Pons (tissue), 1 donor: ENCODE measurements at regions not wholly inside any gene's neighbourhood (a gene's known extent, or its start where the extent isn't known, plus 50 kb on each side); places are given as distances from the start of the nearest gene placed in this dataset.

Source experiments
- DNase-seq: peaks from one replicate; pipeline ENCODE4 v3.0.0-alpha.2; 2016; ENCODE audit warnings: low spot score

DNA sequence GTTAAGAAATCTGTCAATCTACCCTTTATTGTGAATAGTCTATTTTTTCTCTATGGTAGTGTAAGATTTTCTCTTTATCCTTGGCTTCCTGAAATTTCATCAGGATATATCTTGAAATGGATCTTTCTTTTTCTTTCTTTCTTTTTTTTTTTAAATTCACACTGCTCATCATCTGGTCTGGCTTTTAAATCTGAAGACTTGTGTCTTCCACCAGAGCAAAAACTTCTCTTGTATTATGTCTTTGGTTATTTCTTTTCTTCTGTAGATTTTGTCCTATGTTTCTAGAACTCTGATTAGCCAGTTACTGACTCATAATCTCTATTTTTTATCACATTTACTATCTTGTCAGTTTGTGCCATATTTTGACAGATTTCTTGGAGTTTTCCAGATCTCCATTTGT lies 133.8 kb upstream of the LMO4 start:
- DNase-seq = no peak

DNA sequence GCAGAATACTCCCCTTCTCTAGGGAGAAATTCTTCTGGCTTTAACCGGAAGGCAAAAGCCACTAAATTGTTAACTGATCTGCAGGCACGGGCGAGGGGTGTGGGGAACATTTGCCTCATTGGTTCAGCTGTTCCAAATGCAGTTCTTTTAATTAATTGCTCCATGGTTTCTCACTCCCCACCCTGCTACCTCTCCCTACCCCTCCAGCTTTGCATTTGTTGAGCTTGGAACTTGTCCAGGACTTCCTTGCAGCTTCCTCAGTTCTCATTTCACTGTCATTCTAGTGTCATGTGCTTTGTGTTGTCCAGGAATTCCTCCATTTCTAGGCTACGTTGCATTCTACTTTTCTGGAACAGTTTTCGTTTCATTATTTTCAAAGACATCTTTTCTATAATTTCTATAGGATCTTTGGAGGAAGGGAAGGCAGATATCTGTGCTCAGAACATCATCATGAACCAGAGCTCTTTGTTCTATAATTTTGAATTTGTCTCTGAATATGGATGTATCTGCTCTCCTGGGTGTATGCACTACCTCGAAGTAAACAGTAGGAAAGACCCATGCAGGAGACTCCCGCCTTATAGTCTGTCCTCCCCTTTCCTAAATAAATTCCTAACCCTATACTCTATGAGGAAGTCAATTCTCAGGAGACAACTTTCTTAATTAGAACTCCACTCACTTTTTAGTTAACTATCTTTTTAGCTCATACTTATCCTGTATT lies 132.4 kb upstream of the LMO4 start:
- no peak for DNase-seq

DNA sequence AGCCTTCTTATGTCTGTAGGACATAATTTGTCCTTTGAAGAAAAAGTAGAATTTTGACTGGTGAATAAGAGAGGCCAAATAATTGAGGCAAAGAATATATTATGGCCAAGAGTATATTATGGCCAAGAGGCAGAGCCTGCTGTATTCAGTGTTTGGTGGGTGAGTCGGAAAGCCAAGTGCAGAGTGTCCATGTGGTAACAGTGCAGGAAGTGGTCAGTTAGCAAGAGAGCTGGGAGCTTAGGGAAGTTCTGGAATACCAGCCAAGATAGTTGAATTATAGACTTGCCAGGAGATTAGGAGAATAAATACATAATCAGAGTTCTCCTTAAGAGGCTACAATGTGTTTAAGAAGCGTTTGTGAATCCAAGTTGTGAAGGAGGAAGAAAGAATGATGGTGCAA lies 131.5 kb upstream of the LMO4 start:
- no peak for DNase-seq

DNA sequence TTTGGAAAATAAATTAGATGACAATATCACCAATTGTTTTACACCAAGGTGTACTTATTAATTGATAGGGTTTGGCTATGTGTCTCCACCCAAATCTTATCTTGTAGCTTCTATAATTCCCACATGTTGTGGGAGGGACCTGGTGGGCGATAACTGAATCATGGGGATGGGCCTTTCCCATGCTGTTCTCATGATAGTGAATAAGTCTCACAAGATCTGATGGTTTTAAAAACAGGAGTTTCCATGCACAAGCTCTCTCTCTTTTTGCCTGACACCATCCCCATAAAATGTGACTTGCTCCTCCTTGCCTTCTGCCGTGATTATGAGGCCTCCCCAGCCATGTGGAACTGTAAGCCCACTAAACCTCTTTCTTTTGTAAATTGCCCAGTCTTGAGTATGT lies 131.0 kb upstream of the LMO4 start:
- DNase-seq = no peak

DNA sequence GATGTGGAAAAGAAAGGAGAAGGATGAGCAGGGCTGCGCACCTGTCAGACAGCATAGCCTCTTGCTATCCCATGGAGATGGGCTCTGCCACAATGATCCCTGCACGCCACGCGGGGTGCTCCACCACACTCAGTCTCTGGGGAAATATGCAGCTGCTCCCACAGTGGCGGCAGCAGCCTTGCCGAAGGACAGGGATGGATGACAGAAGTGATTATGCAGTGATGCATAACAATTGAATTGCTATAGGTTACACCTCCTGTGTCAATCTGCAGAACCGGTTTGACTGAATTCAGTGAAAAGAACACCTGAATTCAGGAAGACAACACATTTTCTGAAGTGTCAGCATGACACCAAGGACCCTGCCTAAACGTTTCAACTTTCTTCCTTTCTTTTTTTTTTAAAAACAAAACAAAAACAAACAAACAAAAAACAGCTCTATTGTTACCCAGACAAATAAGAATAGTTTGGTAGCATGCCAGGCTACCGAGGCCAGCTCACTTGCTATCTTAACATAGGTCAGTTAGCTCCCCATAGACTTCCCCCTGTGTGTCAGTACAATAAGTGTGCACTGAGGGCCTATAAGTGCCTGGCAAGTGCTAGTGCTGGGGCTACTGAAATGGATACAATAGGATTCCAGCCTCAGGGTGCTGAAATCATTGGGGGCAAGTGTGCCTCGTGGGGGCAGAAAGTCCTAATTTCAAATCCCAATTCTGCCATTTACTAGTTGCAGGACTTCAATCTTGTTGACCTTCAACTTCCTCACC lies 127.6 kb upstream of the LMO4 start:
- no peak for DNase-seq

DNA sequence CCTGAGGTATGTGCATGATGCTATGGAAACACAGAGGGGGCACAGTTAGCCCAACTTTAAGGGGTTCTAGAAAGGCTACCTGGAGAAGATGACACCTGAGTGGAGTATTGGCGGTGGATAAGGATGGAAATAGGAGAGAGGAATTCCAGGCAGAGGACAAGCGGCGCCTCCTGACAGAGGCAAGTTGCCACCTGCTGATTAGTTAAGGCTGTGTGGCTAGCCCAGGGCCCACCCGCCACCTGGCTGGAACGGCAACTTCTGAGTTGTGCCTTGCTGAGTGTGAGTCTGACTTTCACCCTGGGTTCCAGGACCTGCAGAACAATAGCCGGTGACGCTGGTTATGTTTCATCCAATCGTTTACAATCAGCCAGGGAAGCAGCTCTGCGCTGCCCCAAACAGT lies 126.9 kb upstream of the LMO4 start:
- DNase-seq = no peak

DNA sequence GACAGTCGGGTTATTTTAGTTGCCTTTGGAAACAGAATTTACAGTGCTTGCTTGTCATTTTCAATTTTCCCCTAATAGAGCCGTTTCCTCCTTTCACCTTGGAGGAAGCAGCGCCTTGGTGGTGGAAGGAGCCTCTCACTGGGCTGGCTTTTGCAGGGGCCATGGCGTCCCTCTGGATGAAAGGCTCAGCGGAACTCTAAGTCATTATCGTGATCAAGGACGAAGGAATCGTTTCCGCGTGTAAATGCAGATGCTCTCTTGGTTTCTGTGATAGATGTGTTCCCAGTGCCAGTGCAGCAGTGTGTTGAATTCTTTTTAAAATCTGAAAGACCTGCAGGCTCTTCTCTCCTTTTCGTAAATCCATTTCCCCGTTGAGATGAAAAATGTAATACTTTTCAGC lies 126.2 kb upstream of the LMO4 start:
- no peak for DNase-seq

DNA sequence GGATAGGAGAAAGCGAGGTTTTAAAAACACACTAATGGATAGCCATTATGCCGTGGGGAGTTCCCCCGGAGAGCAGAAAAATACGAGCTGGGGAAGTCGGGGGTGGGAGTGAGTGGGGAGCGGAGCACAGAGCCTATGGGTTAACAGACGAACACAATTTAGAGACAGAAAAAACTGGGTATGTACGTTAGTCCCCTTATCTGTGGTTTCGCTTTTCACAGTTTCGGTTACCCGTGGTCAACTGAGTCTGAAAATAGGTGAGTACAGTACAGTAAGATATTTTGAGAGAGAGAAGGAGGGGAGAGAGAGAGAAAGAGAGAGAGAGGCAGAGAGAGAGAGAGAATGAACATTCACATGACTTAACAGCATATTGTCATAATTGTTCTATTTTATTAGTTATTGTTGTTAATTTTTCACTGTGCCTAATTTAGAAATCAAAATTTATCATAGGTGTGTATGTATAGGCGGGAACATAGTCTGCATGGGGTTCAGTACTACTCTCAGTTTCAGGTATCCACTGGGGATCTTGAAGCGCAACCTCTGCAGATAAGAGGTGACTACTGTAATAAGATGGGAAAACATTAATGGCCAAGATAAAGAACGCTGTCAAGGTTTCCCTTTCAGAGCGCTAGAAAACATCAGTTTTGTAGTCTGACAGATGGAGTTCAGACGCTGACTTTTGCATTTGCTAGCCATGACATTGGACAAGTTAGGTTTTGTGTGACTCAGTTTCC lies 125.6 kb upstream of the LMO4 start:
- no peak for DNase-seq

DNA sequence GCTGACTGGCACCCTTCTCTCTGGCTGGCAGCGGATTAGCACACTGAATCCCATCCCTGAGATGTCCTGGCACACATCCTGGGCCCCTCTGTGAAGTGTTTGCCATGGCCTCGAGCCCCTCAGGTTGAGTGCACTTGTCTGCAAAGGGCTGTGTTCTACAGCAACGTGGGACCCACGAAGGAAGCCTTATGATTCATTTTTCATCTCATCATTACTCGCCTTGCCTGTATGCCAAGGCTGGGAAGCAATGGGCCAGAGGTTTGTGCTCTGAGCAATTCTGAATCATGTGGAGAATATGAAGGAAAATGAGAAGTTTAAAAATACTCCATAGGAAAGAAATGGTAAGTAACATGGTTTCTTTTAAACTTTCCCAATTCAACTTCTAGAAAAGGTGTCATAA lies 124.8 kb upstream of the LMO4 start:
- DNase-seq = no peak

DNA sequence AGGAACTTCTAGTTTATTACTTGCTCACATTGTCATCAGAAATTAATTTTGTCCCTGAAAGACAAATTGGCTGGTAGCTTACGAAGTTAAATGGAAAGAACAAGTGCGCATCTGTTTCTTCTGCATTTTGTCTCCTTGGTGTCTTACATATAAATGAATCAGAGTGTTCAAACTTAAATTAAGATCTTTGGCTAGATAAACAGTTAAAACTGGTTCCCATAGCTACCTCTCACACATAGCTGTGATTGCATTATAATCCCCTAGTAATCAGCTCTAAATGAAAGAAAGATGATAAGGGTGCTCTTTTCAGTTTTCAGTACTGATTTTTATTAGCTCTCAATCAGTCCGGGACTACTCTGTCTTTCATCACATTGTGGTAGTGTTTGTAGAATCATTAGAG lies 124.2 kb upstream of the LMO4 start:
- no peak for DNase-seq

DNA sequence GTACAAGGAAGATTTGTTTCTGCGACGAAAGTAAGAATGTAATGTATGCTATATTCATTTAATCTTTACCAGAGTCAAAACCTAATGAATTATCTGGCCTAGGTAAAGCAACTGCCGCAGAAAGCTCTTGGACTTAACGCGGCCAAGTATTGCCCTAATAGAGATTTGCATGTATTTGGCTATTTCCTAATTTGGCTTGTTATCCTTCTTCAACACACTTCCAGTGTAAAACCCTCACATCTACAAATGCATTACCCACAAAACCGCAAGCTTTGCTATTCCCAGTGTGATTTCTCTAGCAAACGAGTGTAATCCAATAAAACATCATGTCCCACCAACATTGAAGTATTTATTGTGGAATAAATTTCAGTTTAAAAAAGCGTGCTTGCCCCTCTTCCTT lies 123.8 kb upstream of the LMO4 start:
- DNase-seq = no peak

DNA sequence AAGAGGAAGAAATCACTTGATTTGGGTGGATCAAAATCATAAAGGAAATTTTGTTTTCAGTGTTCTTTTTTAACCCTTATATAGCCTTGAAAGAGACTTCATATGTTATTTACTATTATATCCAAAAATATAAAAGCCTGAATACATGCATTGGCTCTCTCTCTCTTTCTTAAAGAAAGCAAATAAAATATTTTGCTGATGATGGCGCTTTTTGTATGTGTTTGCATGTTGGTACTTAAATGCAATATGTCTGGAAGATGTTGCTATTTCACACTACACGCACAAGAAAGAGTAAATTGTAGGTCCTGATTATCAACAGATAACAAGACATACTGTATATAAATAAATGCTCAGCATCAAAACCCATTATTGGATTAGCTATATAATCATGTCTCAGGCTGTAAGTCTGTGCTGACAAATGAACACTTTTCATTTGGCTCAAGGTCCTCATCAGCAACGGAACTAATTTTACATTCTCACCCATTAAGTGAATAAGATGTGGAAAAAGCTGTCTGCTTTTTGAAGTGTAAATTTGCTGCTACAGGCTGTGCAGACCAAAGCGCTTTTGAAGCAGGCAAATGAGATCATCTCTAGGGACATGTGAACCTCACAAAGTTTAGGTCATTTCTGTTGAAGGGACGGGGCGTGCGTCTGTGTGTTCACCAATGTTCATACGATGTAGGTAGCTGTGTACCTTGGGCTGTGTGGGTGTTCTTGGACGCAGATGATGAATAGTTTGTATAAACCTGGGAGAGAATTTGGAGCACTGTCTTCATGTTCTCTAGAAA lies 122.4 kb upstream of the LMO4 start:
- no peak for DNase-seq

DNA sequence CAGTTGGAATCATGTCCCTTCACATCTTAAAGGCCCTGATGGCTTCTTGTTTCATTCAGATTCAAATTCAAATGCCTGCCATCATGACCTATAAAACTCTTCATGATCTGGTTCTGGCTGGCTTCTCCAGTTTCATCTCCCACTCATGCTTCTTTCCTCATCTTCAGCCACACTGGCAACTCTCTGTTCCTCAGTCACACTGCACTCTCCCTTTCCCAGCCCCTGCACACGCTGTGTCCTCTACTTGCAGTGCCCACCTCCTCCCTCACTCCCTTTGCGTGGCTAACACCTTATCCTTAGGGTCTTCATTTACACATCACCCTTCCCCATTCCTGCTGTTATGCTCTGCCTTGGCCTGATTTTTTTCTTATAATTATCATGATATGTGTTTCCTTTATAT lies 120.6 kb upstream of the LMO4 start:
- no peak for DNase-seq

DNA sequence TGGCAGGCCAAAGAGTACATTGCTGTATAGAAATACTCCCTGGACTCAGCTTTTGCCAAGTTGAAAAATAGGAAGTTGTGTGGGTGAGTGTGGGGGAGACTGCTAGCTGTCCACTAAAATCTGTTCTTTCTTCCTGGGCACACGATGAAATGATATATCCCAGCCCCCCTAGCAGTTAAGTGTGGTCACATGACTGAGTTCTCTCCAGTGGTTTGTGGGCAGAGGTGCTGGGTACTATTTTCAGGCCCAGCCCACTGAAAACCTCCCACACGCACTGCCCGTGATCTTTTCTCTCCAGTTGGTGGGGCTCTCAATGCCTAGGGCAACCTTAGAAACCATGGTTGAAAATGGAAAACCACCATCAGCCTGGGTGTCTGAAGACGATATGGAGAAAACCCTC lies 119.7 kb upstream of the LMO4 start:
- no peak for DNase-seq

DNA sequence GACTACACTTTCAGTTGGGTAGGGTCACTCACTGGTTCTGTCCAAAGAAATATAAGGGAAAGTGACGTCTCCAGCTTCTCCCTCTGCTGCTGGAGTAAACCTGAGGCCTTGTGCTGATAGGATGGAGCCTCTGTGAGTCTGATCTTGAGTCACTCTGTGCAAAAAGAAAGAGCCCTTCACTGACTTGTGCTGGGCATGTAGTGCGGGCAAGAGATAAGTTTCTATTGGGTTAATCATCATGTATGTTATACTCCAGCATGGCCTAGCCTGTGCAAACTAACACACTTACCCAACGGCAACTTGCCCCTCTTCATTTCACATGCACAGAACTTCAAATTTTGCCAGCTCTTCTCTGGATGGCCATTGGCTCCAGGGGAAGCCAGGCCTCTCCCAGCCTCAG lies 118.5 kb upstream of the LMO4 start:
- no peak for DNase-seq

DNA sequence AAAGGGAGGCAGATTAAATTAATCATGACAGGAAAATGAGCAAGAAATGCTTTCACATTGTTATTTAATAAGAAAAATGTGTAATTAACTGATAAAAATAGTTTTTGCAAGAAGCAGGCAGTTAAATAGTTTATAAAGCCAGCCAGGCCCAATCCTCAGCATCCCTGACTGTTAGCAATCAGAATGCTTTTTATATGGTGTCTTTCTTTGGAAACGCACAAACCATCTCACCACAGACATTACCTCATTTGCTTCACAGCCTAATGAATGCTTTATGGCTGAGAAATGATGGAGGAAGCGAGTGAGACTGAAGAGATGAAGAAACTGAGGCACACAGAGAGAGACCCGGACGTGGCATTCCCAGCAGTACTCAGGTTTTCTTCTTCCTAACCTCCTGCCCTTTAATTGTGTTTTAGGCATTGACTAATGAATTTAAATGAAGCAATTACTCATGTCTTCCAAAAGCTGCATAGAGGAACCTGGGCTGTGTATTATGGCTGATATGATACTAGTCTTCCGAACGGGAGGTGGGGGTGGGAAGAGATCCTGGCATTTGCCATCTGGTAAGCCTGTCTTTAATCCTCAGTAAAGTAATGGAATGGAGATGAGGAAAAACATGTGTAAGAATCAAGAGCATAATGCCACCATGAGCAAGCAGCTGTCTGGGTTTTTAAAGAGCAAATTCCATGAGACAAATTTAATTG lies 116.1 kb upstream of the LMO4 start:
- no peak for DNase-seq

DNA sequence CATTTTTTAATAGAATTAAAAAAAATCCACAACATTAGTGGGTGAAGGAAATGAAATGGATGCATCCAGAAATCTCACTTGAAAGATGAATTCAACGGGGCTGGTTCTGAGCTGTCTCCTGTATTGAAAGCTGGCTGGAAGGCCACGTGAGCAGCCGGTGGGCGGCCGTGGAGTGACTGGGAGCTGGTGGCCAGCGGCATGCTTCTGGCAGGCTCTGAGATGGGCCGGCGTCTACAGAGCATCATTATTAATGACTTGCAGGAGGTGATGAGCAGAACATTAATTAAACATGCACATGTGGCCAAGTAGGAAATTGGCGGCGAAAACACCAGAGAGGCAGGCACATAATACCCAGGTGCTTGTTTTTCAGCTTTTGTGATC lies 115.6 kb upstream of the LMO4 start:
- DNase-seq = no peak

DNA sequence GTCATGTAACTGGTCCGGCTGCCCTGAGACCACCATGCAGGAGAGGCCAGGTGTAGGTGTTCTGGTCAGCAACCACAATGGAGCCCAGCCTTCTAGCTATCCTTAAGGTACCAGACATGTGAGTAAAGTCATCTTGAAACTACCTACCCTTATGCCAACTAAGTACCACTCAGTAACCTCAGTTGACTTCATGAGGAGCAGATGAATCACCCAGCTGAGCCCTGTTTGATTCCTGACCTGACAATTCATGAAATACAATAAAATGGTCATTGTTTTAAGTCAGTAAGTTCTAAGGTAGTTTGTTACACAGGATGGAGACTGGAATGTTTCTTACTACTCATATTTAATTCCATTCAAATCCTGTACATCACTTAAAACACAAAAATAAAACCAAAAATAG lies 113.1 kb upstream of the LMO4 start:
- DNase-seq = no peak

DNA sequence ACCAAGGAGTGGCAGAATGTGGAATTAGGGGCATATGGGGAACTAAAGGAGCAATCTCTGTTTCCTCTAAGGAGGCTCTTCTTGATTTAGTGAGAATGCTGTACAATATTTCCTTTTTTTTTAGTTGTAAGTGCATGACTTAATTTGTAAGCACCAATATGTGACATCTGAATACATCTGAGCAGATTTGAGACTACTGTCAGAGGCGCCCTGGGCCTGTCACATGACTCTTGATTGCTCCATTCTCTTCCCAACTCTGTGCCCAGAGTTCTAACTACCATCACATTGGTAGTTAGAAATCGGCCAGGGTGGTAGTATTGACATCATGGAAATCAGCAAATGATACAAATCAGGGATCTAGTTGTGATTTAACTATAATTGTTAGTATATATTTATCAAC lies 110.1 kb upstream of the LMO4 start:
- DNase-seq = no peak

DNA sequence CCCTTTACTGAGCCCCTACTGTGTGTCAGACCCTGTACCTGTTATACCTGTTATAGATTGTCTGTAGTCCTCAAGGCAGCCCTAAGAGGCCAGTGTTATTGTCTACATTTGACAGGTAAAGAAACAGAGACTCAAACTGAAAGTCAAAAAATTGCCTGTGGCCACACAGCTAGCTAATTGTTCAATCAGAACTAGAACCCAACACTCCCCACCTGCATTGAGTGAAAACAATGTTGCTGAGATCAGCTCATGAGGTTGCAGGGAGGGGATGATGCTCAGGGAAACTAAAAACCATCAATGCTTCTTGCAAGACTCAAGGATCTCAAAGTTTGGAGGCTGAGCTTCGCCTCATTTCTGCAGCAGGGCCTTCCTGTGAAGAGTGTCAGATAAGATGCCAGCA lies 109.5 kb upstream of the LMO4 start:
- DNase-seq = no peak

DNA sequence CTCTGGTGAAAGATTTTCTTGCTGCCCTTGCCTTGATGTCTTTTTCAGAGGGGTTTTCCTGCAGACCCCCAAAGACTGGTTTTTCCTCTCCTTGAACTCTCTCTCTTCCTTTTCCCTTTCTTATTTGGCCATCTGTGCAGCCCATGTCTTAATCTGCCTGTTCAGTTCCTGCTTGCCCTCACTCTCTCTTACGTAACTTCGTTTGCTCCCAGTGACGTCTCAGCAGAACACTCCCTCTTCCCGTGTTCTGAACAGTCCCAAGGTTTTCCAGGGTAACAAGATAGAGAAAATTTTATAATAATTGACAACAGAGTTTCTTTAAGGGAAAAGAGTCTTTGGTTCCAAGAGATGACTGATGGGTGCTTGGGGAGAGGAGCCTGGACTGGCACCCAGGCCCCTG lies 109.1 kb upstream of the LMO4 start:
- DNase-seq = no peak

DNA sequence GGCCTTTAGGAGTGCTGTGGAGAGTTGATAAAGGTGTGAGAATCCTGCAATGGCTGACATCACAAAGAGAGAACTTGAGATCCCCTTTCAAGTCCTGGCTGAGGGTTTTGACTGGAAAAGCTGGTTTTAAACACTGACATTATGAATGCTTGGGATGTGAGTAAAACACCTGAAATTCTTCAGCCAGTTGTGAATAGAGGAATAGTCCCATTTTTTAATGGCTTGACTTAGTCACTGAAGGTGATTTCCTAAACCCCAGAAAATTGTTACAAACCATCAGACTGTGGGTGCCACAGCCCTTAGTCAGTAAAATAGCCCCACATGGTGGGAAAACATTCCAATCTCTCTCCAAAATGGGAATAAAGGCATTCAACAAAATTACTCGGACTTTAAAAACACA lies 107.7 kb upstream of the LMO4 start:
- no peak for DNase-seq
